HS-5 (cell line): ENCODE measurements at regions not wholly inside any gene's neighbourhood (a gene's known extent, or its start where the extent isn't known, plus 50 kb on each side); places are given as distances from the start of the nearest gene placed in this dataset.
A peak's percentile ranks its signal among the peaks of the same experiment; 100 is the strongest.

Experiments used
- DNase-seq: peaks from one replicate; pipeline ENCODE4 v3.0.0-alpha.2; 2012; ENCODE audit warnings: low read depth

DNA sequence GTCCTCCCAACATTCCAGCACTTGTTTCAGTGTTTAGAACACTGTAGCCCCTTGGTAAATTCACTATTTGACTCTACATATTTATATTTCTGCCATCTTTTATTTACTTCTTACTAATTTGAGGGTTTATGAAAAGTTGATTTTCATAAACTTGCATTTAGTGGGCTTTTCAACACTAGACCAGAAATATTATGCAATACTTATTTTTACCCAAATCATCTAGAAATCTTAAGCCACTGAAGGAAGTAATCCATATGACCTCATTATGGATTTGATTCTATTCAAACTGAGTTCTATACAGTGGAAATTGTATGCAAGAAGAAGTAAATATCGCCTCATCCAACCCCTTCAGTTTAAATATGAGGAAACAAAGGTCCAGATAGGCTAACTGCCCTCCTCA is 92.6 kb upstream of the VRK2 start:
- no peak for DNase-seq

DNA sequence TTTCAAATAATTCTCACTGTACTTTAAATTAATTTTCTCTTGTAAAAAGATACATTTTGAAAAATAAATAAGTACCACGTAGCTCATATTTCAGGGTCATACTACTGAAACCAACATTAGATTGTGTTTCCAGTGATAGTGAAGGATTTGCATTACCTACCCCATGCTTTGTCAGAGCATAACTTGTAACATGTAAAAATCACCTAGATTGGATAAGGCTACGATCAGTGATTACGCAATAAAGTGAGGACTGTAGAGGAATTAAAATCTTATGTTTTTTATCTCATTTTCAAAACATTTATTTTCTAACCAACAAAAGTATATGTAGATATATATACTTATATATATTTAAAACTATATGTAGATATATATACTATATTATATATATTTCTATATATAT is 89.4 kb upstream of the VRK2 start:
- DNase-seq = no peak

DNA sequence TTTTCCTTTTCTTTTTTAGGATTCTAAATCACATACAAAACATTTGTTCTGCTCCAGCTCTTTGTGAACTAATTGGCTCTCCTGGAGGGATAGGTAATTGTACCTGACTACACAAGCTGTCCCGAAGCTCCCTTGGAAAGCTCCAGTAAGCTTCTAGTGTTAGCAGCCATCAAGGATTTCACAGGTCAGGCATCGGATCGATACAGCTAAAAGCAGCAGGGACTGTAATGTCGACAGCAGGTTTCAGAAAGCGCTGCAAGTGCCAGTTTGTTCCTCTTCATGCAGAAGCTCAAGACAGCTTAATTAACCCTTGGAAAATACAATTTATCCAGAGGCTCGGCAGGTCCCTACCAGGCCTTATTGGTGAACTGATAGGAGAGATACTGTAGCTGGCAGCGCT is 87.2 kb upstream of the VRK2 start:
- no peak for DNase-seq

DNA sequence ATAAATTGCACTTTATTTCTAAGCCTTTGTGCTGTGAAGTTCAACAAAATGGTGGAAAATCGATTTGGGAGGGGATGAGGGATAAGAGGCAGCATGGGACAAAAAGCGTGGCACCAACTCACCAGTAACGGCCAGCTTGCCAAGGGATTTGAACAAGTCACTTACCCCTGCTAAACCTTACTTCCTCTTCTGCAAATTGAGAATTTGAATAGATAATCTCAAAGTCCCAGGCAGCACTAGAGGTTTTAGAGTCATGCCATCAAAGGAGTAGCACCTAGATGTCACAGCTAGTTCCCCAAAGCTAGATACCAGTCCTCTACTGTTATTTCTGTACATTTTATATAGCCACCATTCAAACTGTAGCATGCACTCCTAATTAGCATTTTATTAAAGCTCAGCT is 83.7 kb upstream of the VRK2 start:
- no peak for DNase-seq

DNA sequence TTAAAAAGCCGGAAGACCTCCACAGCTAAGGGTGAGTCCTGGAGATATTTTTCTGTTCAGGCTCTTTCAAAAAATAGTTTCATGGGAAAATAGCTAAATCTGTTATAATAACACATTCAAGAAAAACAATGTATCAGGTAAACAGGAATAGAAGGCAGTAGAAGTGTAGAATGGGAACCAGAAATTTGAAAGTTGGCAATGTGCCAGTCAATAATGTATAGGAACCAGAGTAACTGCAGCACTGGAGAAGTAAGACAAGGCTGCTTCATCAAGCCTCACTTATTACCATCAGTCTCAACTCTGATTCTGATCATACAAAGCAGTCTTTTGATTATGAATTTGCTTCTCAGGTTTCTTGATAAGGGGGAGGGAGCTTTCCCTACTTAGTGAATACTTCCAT is 81.4 kb upstream of the VRK2 start:
- DNase-seq = no peak

DNA sequence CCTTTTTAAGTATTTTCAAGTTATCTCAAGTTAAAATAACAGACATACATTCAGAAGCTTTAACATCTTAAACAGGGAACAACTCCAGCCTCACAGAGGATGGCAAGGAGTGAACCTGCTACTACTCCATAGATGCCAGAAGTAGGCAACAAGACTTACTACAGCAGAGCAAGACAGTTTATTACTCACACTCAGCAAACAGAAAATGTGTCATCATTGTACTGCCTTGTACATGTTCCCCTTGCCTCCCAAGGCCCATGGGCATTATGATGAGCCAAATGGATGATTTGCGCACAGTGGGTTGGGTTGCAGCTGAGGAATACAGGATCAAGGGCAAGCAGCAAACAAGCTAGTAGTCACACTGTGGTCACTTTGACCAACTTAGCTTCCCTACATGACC is 80.6 kb upstream of the VRK2 start:
- DNase-seq = no peak

DNA sequence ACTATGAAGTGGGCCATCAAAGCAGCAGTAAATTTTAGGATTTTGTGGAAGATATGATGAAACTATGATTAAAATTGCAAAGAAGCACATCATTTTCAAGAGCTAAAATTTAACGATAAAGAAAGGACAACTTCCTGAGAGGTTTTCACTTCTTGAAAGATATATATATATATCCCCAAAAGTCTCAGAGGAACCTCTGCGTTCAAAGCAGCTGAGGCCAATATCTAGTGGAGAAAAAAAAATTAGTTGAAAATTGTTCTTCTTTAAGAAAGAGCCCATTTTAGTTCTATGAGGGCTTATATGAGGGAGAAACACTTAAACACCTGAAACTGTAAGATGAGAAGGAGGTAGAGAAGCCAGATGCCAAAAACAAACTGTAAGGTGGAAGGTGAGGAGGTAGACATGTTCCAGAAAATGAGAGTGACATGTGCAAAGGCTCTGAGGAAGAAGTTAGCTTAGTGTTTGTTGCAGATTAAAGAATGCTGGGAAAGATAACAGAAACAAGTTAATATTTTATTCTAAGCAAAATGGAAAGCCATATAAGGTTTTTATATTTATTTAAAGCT is 72.9 kb upstream of the VRK2 start:
- no peak for DNase-seq

DNA sequence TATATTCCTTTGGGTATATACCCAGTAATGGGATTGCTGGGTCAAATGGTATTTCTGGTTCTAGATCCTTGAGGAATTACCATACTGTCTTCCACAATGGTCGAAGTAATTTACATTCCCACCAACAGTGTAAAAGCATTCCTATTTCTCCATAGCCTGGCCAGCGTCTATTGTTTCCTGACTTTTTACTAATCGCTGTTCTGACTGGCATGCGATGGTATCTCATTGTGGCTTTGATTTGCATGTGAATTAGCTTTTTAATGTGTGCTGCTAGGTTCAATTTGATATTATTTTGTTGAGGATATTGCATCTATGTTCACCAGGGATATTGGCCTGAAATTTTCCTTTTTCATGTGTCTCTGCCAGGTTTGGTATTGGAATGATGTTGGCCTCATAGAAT is 67.4 kb upstream of the VRK2 start:
- no peak for DNase-seq

DNA sequence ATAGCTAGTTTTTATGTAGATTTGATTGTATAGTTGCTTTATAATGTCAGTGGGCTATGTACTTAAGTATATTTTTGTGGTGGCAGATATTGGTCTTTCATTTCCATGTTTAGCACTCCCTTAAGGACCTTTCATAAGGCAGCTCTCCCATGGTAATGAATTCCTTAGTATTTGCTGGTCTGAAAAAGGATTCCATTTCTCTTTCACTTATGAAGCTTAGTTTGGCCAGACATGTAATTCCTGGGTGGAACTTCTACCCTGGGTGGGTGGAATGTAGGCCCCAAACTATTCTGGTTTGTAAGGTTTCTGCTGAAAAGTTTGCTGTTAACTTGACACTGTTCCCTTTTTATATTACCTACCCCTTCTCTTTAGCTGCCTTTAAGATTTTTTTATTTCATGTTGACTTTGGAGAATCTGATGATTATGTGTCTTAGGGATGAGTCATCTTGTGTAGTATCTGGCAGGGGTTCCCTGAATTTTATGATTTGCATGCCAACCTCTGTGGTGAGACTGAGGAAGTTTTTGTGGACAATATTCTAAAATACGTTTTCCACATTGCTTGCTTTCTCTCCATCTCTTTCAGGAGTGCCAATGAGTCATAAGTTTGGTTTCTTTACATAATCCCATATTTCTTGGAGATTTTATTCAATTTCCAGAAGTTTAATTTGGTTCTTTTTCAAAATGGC is 65.4 kb upstream of the VRK2 start:
- peak; percentile 68 for DNase-seq

DNA sequence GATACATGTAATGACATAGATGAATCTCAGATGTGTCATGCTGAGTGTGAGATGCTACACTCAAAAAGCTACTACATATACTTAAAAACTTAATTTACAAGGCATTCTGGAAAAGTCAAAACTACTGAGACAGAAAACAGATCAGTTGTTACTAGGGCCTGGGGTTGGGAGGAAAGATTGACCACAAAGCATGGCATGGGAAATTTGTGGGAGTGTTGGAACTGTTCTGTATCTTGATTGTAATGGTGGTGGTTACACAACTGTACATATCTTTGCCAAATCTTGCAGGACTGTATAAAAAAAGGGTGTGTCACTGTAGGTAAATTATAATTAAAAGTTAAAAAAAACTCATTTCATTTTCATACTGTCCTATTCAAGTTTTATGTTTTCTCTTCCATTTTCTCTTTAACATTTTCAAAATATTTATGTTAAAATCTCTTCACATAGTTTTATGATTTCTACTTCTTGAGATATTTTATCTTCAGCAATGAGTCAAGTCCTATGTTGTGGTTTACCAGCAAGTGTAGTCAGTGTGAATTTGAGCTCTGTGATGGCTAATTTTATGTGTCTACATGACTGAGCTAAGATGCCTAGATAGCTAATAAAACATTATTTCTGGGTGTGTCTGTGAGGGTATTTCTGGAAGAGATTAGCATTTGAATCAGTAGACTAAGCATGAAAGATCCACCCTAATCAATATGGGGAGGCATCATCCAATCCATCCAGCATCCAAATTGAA is 58.6 kb upstream of the VRK2 start:
- DNase-seq = no peak

DNA sequence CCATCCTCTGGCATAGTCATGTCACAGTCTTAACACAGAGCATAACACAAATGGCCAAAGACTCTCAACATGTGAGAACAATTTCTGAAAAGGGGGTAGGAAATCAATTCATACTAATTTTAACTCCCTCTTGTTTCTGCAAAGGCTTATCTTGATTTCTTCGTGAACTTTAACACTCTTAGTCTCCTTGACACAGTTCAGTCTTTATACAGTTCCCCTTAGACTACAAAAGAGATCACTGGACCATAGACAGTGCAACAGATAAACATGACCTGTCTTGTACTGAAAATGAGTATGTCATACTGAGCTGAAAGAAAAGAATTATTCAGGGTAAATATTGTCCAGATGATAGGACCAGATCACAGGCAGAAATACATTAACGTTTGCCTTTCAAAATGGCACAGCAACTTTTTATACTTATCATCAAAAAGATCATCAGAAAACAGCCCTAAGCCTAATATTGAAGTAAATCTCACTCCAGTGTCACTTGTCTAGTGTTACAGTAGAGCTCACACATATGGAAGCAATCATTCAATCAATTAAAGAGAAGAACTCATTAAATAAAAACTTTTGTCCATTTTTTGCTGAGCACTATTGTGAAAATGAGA is 56.4 kb upstream of the VRK2 start:
- DNase-seq = no peak
